ENCODE measurements at regions not wholly inside any gene's neighbourhood (a gene's known extent, or its start where the extent isn't known, plus 50 kb on each side); places are given as distances from the start of the nearest gene placed in this dataset.

DNA sequence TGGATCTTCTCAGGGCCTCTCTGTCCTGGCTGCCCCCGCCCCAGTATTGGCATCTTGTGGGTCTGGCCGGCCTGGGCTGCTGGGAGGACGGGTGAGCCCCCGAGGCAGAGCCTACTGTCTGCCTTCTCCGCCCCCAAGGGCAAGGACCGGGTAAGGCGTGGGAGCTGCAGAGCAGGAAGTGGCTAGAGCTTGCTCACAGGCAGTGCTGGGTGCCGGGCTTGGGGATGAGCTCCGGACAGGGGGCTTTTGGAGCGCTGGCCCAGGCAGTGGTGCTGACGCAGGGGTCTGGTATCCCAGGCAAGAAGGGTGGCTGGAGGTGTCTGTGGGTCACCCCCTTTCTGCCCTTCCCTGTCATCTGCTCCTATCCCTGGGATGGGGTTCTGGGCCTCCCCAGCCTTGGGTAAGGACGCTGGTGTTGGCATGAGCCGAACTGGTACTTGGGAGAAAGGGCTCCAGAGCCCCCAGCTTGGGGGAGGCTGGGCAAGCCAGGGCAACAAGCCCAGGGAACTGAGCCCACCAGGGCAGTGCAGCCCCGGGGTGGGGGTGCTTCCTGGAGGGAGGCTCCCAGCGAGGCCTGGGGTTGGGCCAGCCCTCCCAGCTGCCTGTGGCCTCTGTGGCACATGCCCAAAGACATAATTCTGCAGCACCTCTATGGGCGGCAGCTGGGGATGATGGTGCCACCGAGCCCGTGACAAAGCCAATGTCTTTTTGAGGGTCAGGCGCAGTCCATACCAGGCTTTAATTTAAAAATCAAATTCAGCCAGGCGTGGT lies 126.3 kb downstream of the KIF26A start:
- no peaks in the 10 kb centered on the region for H3K4me1 ChIP-seq
- TF ChIP-seq, protein P1, sequence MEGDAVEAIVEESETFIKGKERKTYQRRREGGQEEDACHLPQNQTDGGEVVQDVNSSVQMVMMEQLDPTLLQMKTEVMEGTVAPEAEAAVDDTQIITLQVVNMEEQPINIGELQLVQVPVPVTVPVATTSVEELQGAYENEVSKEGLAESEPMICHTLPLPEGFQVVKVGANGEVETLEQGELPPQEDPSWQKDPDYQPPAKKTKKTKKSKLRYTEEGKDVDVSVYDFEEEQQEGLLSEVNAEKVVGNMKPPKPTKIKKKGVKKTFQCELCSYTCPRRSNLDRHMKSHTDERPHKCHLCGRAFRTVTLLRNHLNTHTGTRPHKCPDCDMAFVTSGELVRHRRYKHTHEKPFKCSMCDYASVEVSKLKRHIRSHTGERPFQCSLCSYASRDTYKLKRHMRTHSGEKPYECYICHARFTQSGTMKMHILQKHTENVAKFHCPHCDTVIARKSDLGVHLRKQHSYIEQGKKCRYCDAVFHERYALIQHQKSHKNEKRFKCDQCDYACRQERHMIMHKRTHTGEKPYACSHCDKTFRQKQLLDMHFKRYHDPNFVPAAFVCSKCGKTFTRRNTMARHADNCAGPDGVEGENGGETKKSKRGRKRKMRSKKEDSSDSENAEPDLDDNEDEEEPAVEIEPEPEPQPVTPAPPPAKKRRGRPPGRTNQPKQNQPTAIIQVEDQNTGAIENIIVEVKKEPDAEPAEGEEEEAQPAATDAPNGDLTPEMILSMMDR (IDR thresholded peaks at IDR 0.05), result no peak
- TF ChIP-seq POLR2A (IDR thresholded peaks at IDR 0.05), result no peak
- no peak for TF ChIP-seq POLR2AphosphoS5 (IDR thresholded peaks at IDR 0.05)
- no peak overlapping the region for H3K27ac ChIP-seq
- H3K27me3 ChIP-seq, result peaks cover 0 to 4% of the 10 kb centered on the region in 2 donors
- peak in 1 of 2 donors; percentile 45 for DNase-seq (ENCODE audit: low spot score in 2 of 2)
- no peaks in the 10 kb centered on the region for H3K36me3 ChIP-seq
- peaks cover 0 to 15% of the 10 kb centered on the region in 2 donors for H3K9me3 ChIP-seq
- no peak overlapping the region for H3K4me3 ChIP-seq
- intact Hi-C loops (cut with DNase I; ENCODE audit: low total_unique reads), result no loop called here

- H3K9me3 ChIP-seq, result peaks cover 0 to 10% of the 10 kb centered on the region in 2 donors
- TF ChIP-seq POLR2AphosphoS5 (IDR thresholded peaks at IDR 0.05), result no peak
- TF ChIP-seq POLR2A (IDR thresholded peaks at IDR 0.05), result no peak
- TF ChIP-seq, protein P1 (IDR thresholded peaks at IDR 0.05), result no peak
- no peak overlapping the region for H3K27ac ChIP-seq
- no peaks in the 10 kb centered on the region for H3K36me3 ChIP-seq
- no peaks in the 10 kb centered on the region for H3K4me1 ChIP-seq
- intact Hi-C loops (cut with DNase I; ENCODE audit: low total_unique reads), result no loop called here
- no peak for DNase-seq (ENCODE audit: low spot score in 2 of 2)
- peaks cover 0 to 4% of the 10 kb centered on the region in 2 donors for H3K27me3 ChIP-seq
- no peak overlapping the region for H3K4me3 ChIP-seq
Measured at GRCh38 chr14:104265918-104266630, 127.7 kb downstream of the KIF26A start.

GRCh38 chr14:104266631-104267575 lies 128.5 kb downstream of the KIF26A start:
- TF ChIP-seq POLR2AphosphoS5 (IDR thresholded peaks at IDR 0.05) (no peak), POLR2A (IDR thresholded peaks at IDR 0.05) (no peak)
- TF ChIP-seq, protein P1 (IDR thresholded peaks at IDR 0.05), result no peak
- Histone ChIP-seq H3K36me3 (no peaks in the 10 kb centered on the region), H3K4me3 (no peak overlapping the region), H3K9me3 (peaks cover 0 to 1% of the 10 kb centered on the region in 2 donors), H3K4me1 (no peaks in the 10 kb centered on the region), H3K27me3 (peaks cover 0 to 4% of the 10 kb centered on the region in 2 donors), H3K27ac (no peak overlapping the region)
- intact Hi-C loops (cut with DNase I; ENCODE audit: low total_unique reads), result no loop called here
- peak in 1 of 2 donors; percentile 38 for DNase-seq (ENCODE audit: low spot score in 2 of 2)

DNA sequence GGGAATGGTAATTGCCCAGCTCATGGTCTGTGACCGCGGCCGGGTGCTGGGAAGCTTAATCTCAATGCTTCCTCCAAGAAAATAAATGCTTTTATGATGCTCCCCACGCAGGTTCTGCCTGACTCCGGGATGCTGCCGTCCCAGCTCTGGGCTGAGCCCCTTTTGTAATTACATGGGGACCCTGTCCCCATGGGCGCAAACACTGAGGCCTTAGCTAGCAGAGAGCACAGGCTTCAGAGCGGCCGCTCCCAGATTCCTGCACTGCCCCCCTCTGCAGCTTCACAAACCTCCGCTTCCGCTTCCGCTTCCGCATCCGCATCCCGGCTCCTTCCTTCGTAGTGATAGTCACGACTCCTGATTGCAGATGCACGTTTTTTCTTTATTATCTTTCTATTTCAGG lies 129.5 kb downstream of the KIF26A start:
- H3K27me3 ChIP-seq, result peaks cover 0 to 1% of the 10 kb centered on the region in 2 donors
- DNase-seq (ENCODE audit: low spot score in 2 of 2), result peak in 1 of 2 donors; percentile 31
- no peaks in the 10 kb centered on the region for H3K9me3 ChIP-seq
- H3K36me3 ChIP-seq, result no peaks in the 10 kb centered on the region
- H3K4me3 ChIP-seq, result peak overlapping the region in 1 of 3 donors; percentile 22
- TF ChIP-seq POLR2A (IDR thresholded peaks at IDR 0.05) (no peak), POLR2AphosphoS5 (IDR thresholded peaks at IDR 0.05) (no peak)
- TF ChIP-seq, protein P1 (IDR thresholded peaks at IDR 0.05), result no peak
- no peak overlapping the region for H3K27ac ChIP-seq
- no peaks in the 10 kb centered on the region for H3K4me1 ChIP-seq
- intact Hi-C loops (cut with DNase I; ENCODE audit: low total_unique reads), result no loop called here

All from breast epithelium (tissue), 4 donors.